GM12878 (cell line): ENCODE measurements at regions not wholly inside any gene's neighbourhood (a gene's known extent, or its start where the extent isn't known, plus 50 kb on each side); places are given as distances from the start of the nearest gene placed in this dataset.

Source experiments
- ATAC-seq: fragments of 200-7000 bp; cut with Tn5 transposase; 3 replicates; pipeline ENCODE4 v1.9.1; 2020; ENCODE audit warnings: mild to moderate bottlenecking, moderate library complexity
- BruUV-seq: library from RNA; stranded (reverse); fragments of 400-500 nt; replicated peaks from 2 replicates; lab custom pipeline; 2021; lab: Mats Ljungman, UMichigan
- CTCF ChIA-PET: fragments of 300-600 bp; sonication (Branson Sonifier 250); formaldehyde crosslinking; extraction: SDS; loops from one replicate; lab custom pipeline; 2021; ENCODE audit warnings: inconsistent platforms; lab: Yijun Ruan, JAX
- POLR2A ChIA-PET: fragments of 350-600 bp; formaldehyde crosslinking; extraction: SDS; loops from one replicate; lab custom pipeline; 2021; ENCODE audit warnings: inconsistent platforms; lab: Charles Lee
- RAD21 ChIA-PET: fragments of 300-600 bp; sonication (Branson Sonifier 250); formaldehyde crosslinking; loops from one replicate; lab custom pipeline; 2023; ENCODE audit warnings: antibody characterized with exemption; ENCODE audit not compliant: unreplicated experiment; lab: Charles Lee
- SMC1A ChIA-PET: fragments of 300-600 bp; sonication (Branson Sonifier 250); formaldehyde crosslinking; loops from one replicate; lab custom pipeline; 2023; ENCODE audit not compliant: unreplicated experiment, uncharacterized antibody; lab: Charles Lee
- DNase-seq: peaks from one replicate; pipeline ENCODE4 v3.0.0-alpha.2; 2011; ENCODE audit warnings: low read depth, low spot score
- FAIRE-seq: peaks from 3 replicates; lab custom pipeline; 2011; peaks lifted over from hg19 to GRCh38; lab: Jason Lieb, UNC
- H2AFZ ChIP-seq: 2 replicates; pipeline ENCODE4 v1.6.0; 2011; ENCODE audit warnings: low read depth, low read length, control low read depth; ENCODE audit not compliant: control insufficient read depth
- H3K27ac ChIP-seq: 2 replicates; pipeline ENCODE4 v1.5.1; 2011; ENCODE audit warnings: control low read depth; ENCODE audit not compliant: control insufficient read depth, insufficient read depth
- H3K27me3 ChIP-seq, 2 experiments: replicated peaks in 1 of 2; 2 replicates each; pipeline versions ENCODE4 v1.6.0 to v1.6.1; 2011; ENCODE audit warnings: low read length in 1 of 2; ENCODE audit not compliant: control insufficient read depth in 2 of 2, insufficient read depth in 2 of 2
- H3K36me3 ChIP-seq, 2 experiments: 2 replicates each; pipeline ENCODE4 v1.5.1; 2011; ENCODE audit warnings: low read length in 1 of 2; ENCODE audit not compliant: control insufficient read depth in 2 of 2, insufficient read depth in 2 of 2
- H3K4me1 ChIP-seq: 2 replicates; pipeline ENCODE4 v1.6.1; 2011; ENCODE audit warnings: mild to moderate bottlenecking, low read length, moderate library complexity, mixed read lengths; ENCODE audit not compliant: control insufficient read depth, insufficient read depth
- H3K4me2 ChIP-seq: 2 replicates; pipeline ENCODE4 v1.6.0; 2011; ENCODE audit warnings: control low read depth; ENCODE audit not compliant: control insufficient read depth, insufficient read depth
- H3K4me3 ChIP-seq: fragments of 200-600 bp; sonication (generic); 2 replicates; pipeline ENCODE4 v1.5.1; 2016
- H3K79me2 ChIP-seq: 2 replicates; pipeline ENCODE4 v1.6.0; 2011; ENCODE audit warnings: low read length; ENCODE audit not compliant: control insufficient read depth, insufficient read depth
- H3K9ac ChIP-seq: 2 replicates; pipeline ENCODE4 v1.8.0; 2011; ENCODE audit warnings: low read length, control low read depth, mixed read lengths; ENCODE audit not compliant: control insufficient read depth, insufficient read depth
- H3K9me3 ChIP-seq: replicated peaks from 3 replicates; pipeline ENCODE4 v1.5.1; 2011; ENCODE audit warnings: mild to moderate bottlenecking, low read length; ENCODE audit not compliant: control insufficient read depth, insufficient read depth
- H4K20me1 ChIP-seq: 2 replicates; pipeline ENCODE4 v1.6.0; 2011; ENCODE audit not compliant: control insufficient read depth, insufficient read depth
- BMI1 ChIP-seq: fragments of 450-650 bp; IDR thresholded peaks from 2 replicates; pipeline ENCODE4 v1.6.1; 2016; ENCODE audit warnings: mild to moderate bottlenecking, moderate library complexity, borderline replicate concordance
- CBX3 ChIP-seq: fragments of 200-600 bp; sonication (generic); IDR thresholded peaks from 2 replicates; pipeline ENCODE4 v1.6.1; 2016; ENCODE audit warnings: low read depth, borderline replicate concordance
- DPF2 ChIP-seq: fragments of 450-650 bp; IDR thresholded peaks from 2 replicates; pipeline ENCODE4 v1.6.1; 2017; ENCODE audit warnings: mild to moderate bottlenecking
- ELK1 ChIP-seq: IDR thresholded peaks from 2 replicates; pipeline ENCODE4 v1.6.1; 2012; ENCODE audit warnings: low read depth, low read length, improper control_type of control experiment
- IKZF1 ChIP-seq: fragments of 450-650 bp; conservative IDR thresholded peaks from 2 replicates; pipeline ENCODE4 v1.6.1; 2017; ENCODE audit warnings: antibody characterized with exemption, mild to moderate bottlenecking
- IRF5 ChIP-seq: fragments of 450-650 bp; IDR thresholded peaks from 2 replicates; pipeline ENCODE4 v1.6.1; 2017; ENCODE audit warnings: borderline replicate concordance
- MLLT1 ChIP-seq: fragments of 450-650 bp; IDR thresholded peaks from 2 replicates; pipeline ENCODE4 v1.6.1; 2016; ENCODE audit warnings: mild to moderate bottlenecking
- PML ChIP-seq: IDR thresholded peaks from 2 replicates; pipeline ENCODE4 v1.6.1; 2012; ENCODE audit warnings: low read length, inconsistent platforms
- RCOR1 ChIP-seq: conservative IDR thresholded peaks from 2 replicates; pipeline ENCODE4 v1.6.1; 2012; ENCODE audit warnings: low read depth, low read length, improper control_type of control experiment
- SIN3A ChIP-seq: IDR thresholded peaks from 2 replicates; pipeline ENCODE4 v1.6.1; 2012; ENCODE audit warnings: low read depth, low read length, improper control_type of control experiment
- SP1 ChIP-seq: IDR thresholded peaks from one replicate; pipeline ENCODE4 v1.6.1; 2011; ENCODE audit warnings: low read depth, low read length
- ZNF274 ChIP-seq: IDR thresholded peaks from one replicate; pipeline ENCODE4 v1.8.0; 2011; ENCODE audit not compliant: insufficient read length, insufficient read depth
- ZZZ3 ChIP-seq: IDR thresholded peaks from 2 replicates; pipeline ENCODE4 v1.6.1; 2011; ENCODE audit warnings: low read depth; ENCODE audit not compliant: control insufficient read depth, insufficient read length
- WGBS: methylation state at CpG from one replicate; pipeline ENCODE4 v1.1.6; 2016; ENCODE audit warnings: low lambda C conversion rate; ENCODE audit not compliant: insufficient replicate concordance, insufficient coverage; ENCODE audit errors: missing lambda C conversion rate; 5-methylcytosine and 5-hydroxymethylcytosine counted together
- in situ Hi-C: fragments of 300-500 bp; cut with MboI; formaldehyde crosslinking; loops from 9 replicates; pipeline ENCODE4 v1.14.3; 2018; ENCODE audit warnings: mixed read lengths
- intact Hi-C: fragments of 100-400 bp; cut with micrococcal nuclease; formaldehyde crosslinking; loops from one replicate; pipeline ENCODE4 v1.14.2; 2022; ENCODE audit not compliant: unreplicated experiment

GRCh38 chr7:22582863-22583622, 83.1 kb upstream of the STEAP1B start:
- H3K9me3 ChIP-seq, result no peaks in the 10 kb centered on the region; the same call in 2 of the 3 replicates
- intact Hi-C loops, result no loop called here
- no peak for ATAC-seq
- H3K27ac ChIP-seq, result no peak overlapping the region
- 30% methylated on average over 7 of the region's 7 CpGs for WGBS
- TF ChIP-seq CBX3 (no peak), BMI1 (no peak), ELK1 (no peak), IRF5 (no peak), RCOR1 (no peak), IKZF1 (no peak), SIN3A (no peak), DPF2 (no peak), MLLT1 (no peak), ZNF274 (no peak), ZZZ3 (no peak), SP1 (no peak), PML (no peak)
- H3K4me2 ChIP-seq, result no peak overlapping the region
- no TSS peak for BruUV-seq
- SMC1A ChIA-PET, result no interaction called here
- in situ Hi-C loops, result no loop called here
- no peaks in the 10 kb centered on the region for H3K79me2 ChIP-seq
- no peak for FAIRE-seq
- peaks cover 11% of the 10 kb centered on the region for H3K4me1 ChIP-seq
- H3K27me3 ChIP-seq, result peaks cover 1 to 8% of the 10 kb centered on the region in 2 experiments; a peak in 3 of 4 replicates
- CTCF ChIA-PET, result interaction anchor here (1.4 kb wide), 1 partner anchor 22 kb away, joined by 4 read pairs; no protein-coding TSS in a partner anchor
- H3K9ac ChIP-seq, result no peak overlapping the region
- H3K4me3 ChIP-seq, result no peak overlapping the region
- H3K36me3 ChIP-seq, result no peaks in the 10 kb centered on the region
- no peak for DNase-seq
- POLR2A ChIA-PET, result no interaction called here
- RAD21 ChIA-PET, result no interaction called here
- no peaks in the 10 kb centered on the region for H4K20me1 ChIP-seq
- no peak overlapping the region for H2AFZ ChIP-seq
